ENCODE measurements at regions not wholly inside any gene's neighbourhood (a gene's known extent, or its start where the extent isn't known, plus 50 kb on each side); places are given as distances from the start of the nearest gene placed in this dataset.

- H3K4me1 ChIP-seq (ENCODE audit: control insufficient read depth in 2 of 2, insufficient read depth in 2 of 2, low read length in 2 of 2): no peaks in the 10 kb centered on the region
- no peak for TF ChIP-seq CTCF (IDR thresholded peaks at IDR 0.05)
- no peak for TF ChIP-seq EZH2 (IDR thresholded peaks at IDR 0.05; ENCODE audit: borderline replicate concordance, insufficient read depth, low read depth, low read length, poor library complexity, severe bottlenecking)
- no peak overlapping the region for H2AFZ ChIP-seq (ENCODE audit: insufficient read depth, low read depth, low read length, poor library complexity, severe bottlenecking)
- H3K4me1 Mint-ChIP-seq: no peaks in the 10 kb centered on the region
- no peaks in the 10 kb centered on the region for H3K79me2 ChIP-seq (ENCODE audit: control insufficient read depth, insufficient read depth, low read length)
- ChIA-PET POLR2A (no interaction called here), CTCF (no interaction called here)
- no peak for DNase-seq
- H4K20me1 ChIP-seq (ENCODE audit: control insufficient read depth, insufficient read depth, low read length, poor library complexity, severe bottlenecking): no peaks in the 10 kb centered on the region
- H3K9ac ChIP-seq (ENCODE audit: low read length): no peak overlapping the region
- no peak overlapping the region for H3K4me3 ChIP-seq (ENCODE audit: control extremely low read depth in 1 of 5, extremely low read depth in 1 of 5, insufficient read depth in 1 of 5, low read depth in 2 of 5, low read length in 4 of 5)
- peaks cover 0 to 16% (median 0%) of the 10 kb centered on the region in 3 donors for H3K9me3 ChIP-seq (ENCODE audit: control extremely low read depth in 1 of 3, control insufficient read depth in 2 of 3, insufficient read depth in 1 of 3, low read length in 2 of 3)
- H3K27me3 ChIP-seq (replicated peaks in 1 of 4; ENCODE audit: control extremely low read depth in 1 of 4, control insufficient read depth in 3 of 4, insufficient read depth in 4 of 4, low read length in 3 of 4): peaks cover 0 to 5% (median 0%) of the 10 kb centered on the region in 4 experiments
- ATAC-seq (ENCODE audit: low read depth): no peak
- H3K27ac ChIP-seq (ENCODE audit: low read length in 2 of 2): no peak overlapping the region
- H3K36me3 ChIP-seq (replicated peaks in 1 of 2; ENCODE audit: control extremely low read depth in 1 of 2, control insufficient read depth in 1 of 2, extremely low read depth in 1 of 2, insufficient read depth in 2 of 2, low read length in 1 of 2): no peaks in the 10 kb centered on the region
- H3K4me2 ChIP-seq (replicated peaks; ENCODE audit: low read depth, low read length, poor library complexity, severe bottlenecking): no peak overlapping the region
- no peak overlapping the region for H3K27ac Mint-ChIP-seq
- no peaks in the 10 kb centered on the region for H3K9me3 Mint-ChIP-seq (ENCODE audit: insufficient read depth)
- H3K4me3 Mint-ChIP-seq: no peak overlapping the region
- peaks cover 10% of the 10 kb centered on the region for H3K27me3 Mint-ChIP-seq
- intact Hi-C loops (cut with micrococcal nuclease): loop anchor here (10.0 kb wide), 1 partner anchor 366 kb away; no protein-coding TSS in a partner anchor
Observed at GRCh38 chr20:51228763-51229162, 205.9 kb upstream of the KCNG1 start.

- no peaks in the 10 kb centered on the region for H3K79me2 ChIP-seq (ENCODE audit: control insufficient read depth, insufficient read depth, low read length)
- no peak overlapping the region for H3K9ac ChIP-seq (ENCODE audit: low read length)
- H4K20me1 ChIP-seq (ENCODE audit: control insufficient read depth, insufficient read depth, low read length, poor library complexity, severe bottlenecking): no peaks in the 10 kb centered on the region
- no peaks in the 10 kb centered on the region for H3K36me3 ChIP-seq (replicated peaks in 1 of 2; ENCODE audit: control extremely low read depth in 1 of 2, control insufficient read depth in 1 of 2, extremely low read depth in 1 of 2, insufficient read depth in 2 of 2, low read length in 1 of 2)
- ChIA-PET CTCF (interaction anchor here (0.6 kb wide), 2 partner anchors 72 to 517 kb away, joined by 3 to 6 read pairs; no protein-coding TSS in a partner anchor), POLR2A (no interaction called here)
- peaks cover 0 to 16% (median 0%) of the 10 kb centered on the region in 3 donors for H3K9me3 ChIP-seq (ENCODE audit: control extremely low read depth in 1 of 3, control insufficient read depth in 2 of 3, insufficient read depth in 1 of 3, low read length in 2 of 3)
- TF ChIP-seq CTCF (IDR thresholded peaks at IDR 0.05) (no peak), EZH2 (IDR thresholded peaks at IDR 0.05; ENCODE audit: borderline replicate concordance, insufficient read depth, low read depth, low read length, poor library complexity, severe bottlenecking) (no peak)
- no peaks in the 10 kb centered on the region for H3K4me1 ChIP-seq (ENCODE audit: control insufficient read depth in 2 of 2, insufficient read depth in 2 of 2, low read length in 2 of 2)
- H3K27ac Mint-ChIP-seq: no peak overlapping the region
- intact Hi-C loops (cut with micrococcal nuclease): loop anchor here (10.0 kb wide), 1 partner anchor 367 kb away; no protein-coding TSS in a partner anchor
- DNase-seq (no peak), ATAC-seq (ENCODE audit: low read depth) (no peak)
- WGBS (ENCODE audit: insufficient coverage): 80% methylated on average over 3 of the region's 3 CpGs
- peaks cover 0 to 7% (median 0%) of the 10 kb centered on the region in 4 experiments for H3K27me3 ChIP-seq (replicated peaks in 1 of 4; ENCODE audit: control extremely low read depth in 1 of 4, control insufficient read depth in 3 of 4, insufficient read depth in 4 of 4, low read length in 3 of 4)
- no peak overlapping the region for H3K4me3 ChIP-seq (ENCODE audit: control extremely low read depth in 1 of 5, extremely low read depth in 1 of 5, insufficient read depth in 1 of 5, low read depth in 2 of 5, low read length in 4 of 5)
- H3K9me3 Mint-ChIP-seq (ENCODE audit: insufficient read depth): no peaks in the 10 kb centered on the region
- H3K4me1 Mint-ChIP-seq: no peaks in the 10 kb centered on the region
- H3K27me3 Mint-ChIP-seq: peaks cover 9% of the 10 kb centered on the region
- H3K4me2 ChIP-seq (replicated peaks; ENCODE audit: low read depth, low read length, poor library complexity, severe bottlenecking): no peak overlapping the region
- H2AFZ ChIP-seq (ENCODE audit: insufficient read depth, low read depth, low read length, poor library complexity, severe bottlenecking): no peak overlapping the region
- no peak overlapping the region for H3K4me3 Mint-ChIP-seq
- H3K27ac ChIP-seq (ENCODE audit: low read length in 2 of 2): no peak overlapping the region
Observed at GRCh38 chr20:51227744-51228143, 204.8 kb upstream of the KCNG1 start.
